GM19035 (cell line): ENCODE measurements at regions not wholly inside any gene's neighbourhood (a gene's known extent, or its start where the extent isn't known, plus 50 kb on each side); places are given as distances from the start of the nearest gene placed in this dataset.

Experiments
- ATAC-seq: cut with Tn5 transposase; IDR thresholded peaks from one replicate; pipeline ENCODE4 v1.9.1; 2021; ENCODE audit not compliant: unreplicated experiment

DNA sequence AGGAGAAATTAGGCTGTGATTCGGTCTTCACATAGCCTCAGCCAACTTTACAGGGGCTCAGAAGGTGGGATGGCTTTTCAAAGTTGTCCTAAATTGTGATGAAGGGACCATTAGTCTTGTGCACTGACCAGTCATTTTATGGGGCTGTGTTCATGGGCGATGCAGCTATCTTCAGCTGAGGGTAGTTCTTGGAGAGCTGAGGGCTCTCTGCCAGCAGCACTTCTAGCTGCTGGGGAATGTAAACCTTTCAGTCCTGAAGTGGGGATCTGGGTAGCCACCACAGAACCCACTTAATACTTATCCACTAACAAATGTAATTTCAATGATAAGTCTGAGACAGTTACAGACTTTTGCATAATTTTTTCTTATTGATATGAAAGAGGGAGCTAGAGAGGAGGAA is 270.6 kb downstream of the AEBP2 start:
- ATAC-seq, result no peak

DNA sequence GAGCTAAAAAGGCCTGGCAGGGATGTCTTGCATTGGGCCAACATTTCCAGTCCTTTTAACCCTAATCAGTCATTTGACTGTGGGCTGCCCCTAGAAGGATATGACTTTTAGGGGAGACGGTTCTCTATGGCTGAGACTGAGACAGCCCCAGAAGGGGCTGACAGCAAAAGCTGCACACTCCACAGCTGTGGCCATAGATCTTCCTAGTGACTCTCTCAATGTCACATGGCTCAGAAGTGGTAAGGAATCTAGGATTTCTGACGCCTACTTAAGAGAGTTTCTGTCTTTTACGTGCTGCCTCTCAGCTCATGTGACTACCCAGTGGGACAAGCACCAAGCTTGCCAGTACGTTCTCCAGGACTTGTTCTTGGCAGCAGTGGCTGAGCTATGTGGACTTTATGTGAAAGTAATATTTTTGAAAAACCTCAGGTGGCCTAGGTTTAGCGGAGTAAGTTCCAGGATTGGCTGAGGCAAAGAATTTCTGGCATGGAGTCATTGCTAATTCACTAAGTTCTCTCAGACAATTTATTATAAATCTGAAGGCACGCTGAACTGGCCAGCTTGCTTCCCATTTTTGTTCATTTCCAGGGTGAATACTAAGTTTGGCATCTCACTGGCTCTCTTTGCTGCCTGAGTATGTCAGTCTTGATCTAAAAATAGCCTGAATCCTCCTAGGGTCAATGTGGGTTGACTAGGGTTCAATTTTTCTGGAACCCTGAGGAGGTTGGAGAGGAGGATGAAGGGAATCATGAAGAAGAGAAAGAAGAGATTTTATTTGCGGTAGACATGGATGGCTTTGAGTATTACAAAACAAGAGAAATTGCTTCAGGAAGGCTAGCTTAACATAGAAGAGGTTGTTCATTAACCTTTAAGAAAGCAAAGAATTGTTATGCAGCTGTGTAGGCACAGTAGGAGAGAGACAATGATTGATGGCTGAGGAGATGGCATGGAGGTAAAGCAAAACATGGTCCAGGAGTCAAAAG is 271.8 kb downstream of the AEBP2 start:
- no peak for ATAC-seq

DNA sequence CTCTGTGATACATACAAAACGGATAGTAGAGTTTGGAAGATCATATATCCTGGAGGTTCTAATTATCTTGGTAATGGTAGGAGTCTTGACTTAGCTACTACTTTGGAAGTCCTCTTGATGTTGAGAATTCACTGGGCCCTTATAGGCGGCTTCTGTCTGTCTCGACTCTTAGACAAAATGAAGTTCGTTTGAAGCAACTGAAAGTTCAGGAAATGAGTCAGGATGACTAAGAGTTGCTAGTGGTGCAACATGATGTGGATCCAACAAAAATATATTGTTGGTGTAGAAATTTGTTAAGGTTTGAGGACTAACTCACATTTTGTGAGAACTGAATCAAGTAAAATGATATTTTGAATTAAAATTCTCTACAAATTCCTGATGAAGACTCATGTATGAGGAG is 272.7 kb downstream of the AEBP2 start:
- no peak for ATAC-seq

DNA sequence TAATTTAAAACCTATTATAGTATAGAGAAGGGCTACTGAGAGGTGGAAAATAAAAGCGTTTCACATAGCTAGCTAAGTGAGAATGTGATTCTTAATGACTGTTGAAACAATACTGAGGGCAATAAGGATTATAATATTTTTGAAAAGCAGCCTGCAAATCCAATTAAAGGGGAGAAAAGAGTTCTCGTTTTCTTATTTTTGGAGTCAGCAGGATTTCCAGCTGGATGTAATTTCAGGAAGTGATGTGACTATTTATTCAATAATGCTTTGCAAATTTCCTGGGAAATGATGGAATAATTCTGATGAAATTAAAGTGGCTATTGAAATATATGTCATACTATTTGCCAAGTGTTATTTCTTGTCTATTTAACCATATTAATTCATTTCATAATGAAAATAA is 279.1 kb downstream of the AEBP2 start:
- ATAC-seq, result no peak

DNA sequence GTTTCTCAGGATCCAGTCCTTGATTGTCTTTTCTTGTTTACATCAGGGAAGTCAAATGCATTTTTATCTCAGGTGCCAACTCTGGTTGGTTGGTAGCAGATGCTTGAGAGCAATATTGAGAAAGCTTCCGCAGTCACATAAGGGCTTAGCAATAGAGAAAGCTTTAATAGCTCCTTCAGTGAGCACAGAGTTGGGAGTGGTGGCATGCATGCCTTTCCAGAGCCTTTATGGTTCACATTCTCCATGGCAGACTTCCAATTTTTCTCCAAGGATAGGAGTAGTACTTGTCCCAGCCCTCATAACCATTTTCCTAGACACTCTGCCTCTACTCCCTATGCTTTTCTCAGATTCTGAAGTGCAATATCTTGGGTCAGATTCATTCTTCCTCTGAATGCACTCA is 280.4 kb downstream of the AEBP2 start:
- no peak for ATAC-seq

DNA sequence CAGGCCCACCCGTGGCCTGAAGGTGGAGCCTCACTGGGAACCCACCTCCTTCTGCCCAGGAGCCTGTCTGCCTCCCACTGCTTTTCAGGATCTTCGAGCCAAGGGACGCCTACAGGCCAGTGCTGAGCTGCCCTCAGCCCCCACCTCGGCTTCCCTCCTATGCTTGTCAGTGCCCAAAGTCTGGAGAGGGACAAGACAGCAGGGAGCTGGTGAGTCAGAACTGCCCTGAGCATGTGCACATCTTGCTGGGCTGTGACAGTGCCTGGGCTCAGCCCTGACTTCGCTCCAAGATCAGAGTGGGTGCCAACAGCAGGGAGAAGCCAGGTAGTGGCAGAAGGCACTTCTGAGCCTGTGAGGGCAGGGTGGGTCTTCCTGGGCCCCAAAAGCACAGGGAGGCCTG is 286.8 kb downstream of the AEBP2 start:
- no peak for ATAC-seq

DNA sequence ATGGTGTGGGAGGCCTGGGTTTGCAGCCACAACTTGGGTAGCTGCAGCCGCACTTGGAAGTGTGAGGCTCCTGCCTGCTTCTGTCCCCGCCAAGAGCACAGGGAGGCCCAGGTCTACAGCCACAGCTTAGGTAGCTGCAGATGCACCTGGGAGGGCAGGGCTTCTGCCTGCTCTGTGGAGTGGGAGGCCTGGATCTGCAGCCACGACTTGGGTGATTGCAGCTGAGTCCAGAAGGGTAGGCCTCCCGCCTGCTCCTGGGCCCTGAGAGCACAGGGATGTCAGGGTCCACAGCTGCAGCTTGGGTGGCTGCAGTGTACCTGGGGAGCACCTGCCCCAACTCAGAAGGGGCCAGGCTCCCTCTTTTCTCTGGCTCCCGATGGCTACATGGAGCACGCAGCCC is 287.3 kb downstream of the AEBP2 start:
- no peak for ATAC-seq

DNA sequence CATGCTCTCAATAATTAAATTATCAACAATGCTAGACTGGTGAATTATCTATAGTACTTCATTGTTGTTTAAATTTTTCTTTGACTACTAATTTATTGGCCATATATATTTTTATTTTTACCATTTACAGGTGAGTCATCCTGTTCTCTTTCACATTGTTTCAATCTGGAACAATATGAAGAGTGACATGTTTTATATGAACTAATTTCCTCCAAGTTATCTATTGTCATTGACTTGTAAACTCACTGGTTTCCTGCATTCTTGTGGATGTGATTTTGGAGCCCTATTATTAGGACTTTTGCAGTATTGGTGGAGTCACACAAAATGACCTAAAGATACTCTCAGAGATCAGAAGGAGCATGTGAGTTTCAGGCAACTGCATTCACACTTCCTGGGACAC is 297.7 kb downstream of the AEBP2 start:
- ATAC-seq, result no peak

DNA sequence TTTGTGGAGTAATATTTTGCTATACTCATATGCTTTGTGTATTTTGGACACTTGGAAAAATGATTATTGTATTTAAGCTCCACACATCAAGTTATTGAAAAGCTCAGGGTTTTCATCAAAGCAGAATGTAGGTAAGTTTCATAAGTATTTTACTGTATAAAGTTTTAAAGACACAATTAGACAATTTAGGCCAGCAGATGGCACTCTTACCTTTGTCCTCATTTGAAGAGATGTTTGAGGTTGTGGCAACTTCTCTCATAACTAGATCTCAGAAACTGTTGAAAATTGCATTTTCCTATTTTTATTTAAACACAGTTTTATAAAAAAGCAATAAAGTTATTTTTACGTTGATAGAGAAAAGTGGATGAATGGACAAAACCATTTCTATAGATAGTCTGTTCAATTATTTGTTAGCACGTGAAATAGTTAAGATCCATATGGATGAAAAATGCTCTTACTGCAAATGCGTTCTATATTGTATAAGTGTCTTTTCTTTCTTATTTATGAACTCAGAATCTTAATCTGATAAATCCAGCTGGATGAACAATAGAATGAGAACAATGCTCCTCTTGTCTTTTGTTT is 300.0 kb downstream of the AEBP2 start:
- no peak for ATAC-seq

DNA sequence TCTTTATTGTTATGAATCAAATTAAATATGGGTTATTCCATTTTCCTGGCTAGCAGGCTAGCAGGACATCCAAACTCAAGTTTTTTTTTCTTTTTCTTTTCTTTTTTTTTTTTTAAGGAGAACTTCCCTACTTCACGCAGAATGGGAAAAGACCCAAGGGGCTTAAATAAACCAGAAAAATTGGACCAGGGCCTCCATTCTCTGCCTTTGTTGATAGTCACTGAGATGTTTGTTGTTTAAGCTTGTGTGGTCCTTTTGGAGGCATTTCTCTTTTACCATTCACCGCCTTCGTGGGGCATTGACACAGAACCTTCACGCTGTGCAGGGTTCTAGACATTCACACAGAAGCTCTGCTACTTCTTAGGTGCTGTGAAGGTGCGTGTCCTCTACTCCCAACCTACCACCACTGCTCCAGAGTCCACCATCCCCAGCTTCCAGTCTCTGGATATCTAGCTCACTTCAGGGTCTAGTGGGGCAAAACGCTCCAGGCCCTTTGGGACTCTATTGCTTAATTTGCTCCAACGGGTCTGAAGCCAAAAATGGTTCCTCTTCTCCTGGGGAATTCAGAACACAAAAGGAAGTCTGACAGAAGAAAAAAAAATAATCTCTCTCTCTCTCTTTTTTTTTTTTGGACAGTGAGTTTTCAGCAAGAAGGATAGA is 301.3 kb downstream of the AEBP2 start:
- no peak for ATAC-seq

DNA sequence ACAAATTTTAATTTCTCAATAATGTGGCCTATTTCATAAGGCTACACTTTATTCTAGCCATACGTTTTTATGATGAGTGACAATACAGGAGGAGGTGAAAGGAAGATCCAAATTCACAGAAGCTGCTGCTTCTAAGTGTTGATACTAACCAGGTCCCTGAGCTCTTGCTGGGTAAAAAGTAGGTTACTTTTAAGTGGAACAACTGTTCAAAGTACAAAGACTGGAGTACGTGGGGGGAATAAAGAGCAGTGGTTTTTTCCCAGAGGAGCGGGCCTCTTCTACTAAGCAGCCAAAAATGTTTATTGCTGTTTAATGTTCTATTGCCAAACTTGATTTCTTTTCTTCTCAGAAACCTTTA is 301.8 kb downstream of the AEBP2 start:
- ATAC-seq, result no peak

DNA sequence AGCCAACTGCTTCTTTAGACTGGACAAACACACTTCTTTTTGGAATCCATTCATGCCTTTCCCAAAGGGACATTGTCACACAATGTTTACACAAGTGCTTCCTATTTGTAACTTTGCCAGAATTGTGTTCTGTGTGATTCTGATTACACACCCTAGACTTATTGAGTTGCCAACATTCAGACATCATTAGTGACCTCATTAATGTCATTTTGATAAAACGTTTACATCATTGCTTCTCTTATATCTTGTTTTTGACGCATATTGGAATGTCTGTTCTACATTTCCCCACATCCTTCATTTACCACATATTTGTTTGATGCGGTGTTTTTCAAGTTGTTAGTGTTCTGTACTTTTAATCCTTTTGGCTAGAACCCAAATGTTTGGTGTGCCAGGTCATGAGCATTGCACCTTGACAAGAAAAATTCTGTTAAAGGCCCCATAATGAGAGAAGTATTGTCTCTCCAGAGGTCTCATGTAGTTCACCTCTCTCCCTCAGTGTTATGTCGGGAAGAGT is 305.5 kb downstream of the AEBP2 start:
- no peak for ATAC-seq

DNA sequence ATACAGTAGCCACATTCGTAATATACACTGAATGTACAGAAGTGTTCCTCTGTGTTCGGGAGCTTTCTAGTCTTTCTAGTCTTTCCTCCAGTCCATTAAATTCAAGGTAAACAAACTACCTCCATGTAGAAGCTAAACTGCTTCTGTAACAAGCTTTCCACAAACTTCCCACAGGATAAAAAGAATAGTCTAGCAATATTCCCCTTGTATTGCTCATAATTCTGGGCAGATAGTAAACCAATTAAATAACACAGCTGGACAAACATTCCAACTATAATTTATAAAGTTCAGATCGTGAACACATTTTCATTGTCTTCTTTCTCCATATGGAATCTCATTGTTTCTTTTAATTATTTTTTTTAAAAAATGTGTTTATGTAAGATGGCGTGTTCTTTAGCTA is 307.2 kb downstream of the AEBP2 start:
- no peak for ATAC-seq

DNA sequence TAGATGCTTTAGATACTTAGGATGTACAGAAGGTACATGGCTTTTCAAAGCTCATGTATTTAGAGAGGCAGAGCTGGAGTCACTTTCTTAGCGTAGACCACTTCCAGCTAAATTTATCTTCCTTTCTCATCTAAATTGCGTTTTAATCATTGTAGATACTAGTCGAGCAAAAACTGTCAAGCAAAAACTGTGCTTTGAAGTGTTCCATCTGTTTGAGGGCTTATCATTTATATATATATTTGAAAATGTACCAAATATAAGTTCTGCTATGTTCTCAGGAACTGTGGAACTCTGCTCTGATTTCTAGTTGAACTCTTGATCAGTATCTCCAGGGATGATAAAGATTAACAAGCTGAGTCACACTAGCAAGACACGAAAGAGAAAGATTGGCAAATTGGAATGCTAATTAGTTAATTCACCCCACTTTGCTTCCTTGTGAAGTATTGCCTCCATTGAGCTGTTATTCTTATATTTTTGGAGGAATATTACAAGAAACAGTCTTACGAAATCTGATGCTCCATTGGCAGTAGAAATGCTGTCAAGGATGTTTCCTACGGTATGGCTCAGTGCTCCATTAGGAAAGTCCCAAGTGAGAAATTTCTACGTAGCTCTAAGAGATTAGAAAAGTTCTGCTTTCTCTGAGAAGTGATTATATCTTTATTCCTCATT is 310.7 kb downstream of the AEBP2 start:
- ATAC-seq, result no peak

DNA sequence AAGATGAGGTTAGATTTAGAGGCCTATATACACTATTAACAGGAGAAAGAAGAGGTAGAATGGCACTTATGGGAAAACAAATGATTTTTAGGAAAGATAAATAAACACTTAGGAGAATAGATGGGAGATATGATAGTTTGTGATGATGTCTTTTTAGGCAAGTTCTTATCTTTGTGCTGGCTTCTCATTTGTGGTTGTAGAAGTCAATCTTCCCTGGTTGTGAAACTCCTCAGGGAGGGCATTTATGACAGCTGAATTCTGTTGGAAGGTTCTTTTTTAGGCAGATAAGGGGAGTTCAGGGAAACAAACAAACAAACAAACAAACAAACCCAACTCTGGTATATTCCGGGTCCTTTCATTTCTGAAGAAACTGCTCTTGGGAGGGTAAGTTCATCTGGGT is 311.8 kb downstream of the AEBP2 start:
- no peak for ATAC-seq

DNA sequence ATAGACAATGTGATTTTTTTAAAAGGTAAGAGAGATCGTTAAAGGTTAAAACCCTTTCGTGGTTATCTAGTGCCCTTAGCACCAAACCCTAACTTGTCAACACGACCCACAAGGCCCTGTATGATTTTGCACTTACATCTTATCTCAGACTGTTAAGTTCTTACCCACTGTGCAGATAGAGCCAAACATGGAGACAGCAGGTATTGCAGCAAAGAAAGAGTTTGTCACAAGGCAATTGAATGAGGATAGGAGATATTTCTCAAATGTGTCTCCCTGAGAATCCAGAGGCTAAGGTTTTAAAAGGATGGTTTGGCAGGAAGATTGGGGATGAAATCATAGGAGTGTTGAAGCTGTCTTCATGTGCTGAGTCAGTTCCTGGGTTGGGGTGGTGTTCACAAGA is 313.4 kb downstream of the AEBP2 start:
- no peak for ATAC-seq

DNA sequence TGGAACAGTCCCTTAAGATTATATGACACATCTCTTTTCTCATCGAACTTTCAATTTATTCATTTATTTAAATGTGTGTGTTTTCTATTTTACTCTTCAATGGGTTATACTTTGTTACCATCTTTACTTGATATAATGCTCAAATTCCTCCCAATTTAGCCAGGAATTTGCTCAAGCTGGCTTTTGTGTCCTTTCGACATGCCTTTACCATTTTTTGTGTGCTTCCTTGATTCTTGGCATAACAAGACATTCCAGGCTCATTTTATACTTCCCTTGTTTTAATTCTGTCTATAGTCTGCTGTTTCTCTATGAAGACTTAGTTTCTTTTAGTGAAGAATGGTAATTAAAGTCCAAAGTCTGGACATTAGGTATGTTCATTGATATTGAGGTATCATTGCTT is 315.8 kb downstream of the AEBP2 start:
- no peak for ATAC-seq

DNA sequence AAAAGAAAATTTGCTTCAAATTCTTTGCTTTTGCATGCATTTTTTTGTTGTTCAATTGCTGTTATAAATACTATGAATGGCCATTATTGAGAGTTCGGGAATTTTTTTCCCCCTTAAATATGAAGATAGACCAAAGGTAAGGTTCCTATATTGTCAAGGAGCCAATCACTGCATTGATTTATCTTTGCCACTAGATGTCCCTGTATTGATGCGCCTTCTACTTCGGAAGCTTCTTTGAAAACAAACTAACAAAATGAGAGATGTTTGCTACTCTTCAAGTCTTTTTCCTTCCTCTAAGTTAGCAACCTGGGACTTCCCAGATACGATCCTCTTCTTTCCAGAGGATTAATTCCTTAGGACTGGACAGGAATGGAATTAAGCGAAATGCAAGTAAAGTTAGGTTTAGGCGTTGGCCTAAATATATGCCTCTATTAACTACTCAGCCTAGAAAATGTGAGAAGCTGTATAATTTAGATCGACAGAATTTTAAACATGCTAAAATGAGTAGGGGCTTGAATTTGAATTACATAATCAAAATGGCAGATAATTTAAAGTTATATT is 318.1 kb downstream of the AEBP2 start:
- ATAC-seq, result peak; percentile 73

DNA sequence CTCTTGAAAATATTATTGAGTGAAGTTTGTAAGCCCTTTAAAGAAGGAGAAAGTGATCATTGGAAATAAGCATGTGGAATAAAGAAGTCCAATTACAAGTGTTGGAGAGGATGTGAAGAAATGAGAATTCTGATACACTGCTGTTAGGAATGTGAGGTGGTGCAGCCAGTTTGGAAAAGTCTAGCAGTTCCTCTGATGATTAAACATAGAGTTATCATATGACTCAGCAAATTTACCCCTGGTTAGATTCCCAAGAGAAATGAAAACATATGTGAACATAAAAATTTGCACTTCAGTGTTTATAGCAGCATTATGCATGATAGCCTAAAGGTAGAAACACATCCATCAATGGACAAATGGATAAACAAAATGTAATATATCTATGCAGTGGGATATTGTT is 319.9 kb downstream of the AEBP2 start:
- ATAC-seq, result no peak

DNA sequence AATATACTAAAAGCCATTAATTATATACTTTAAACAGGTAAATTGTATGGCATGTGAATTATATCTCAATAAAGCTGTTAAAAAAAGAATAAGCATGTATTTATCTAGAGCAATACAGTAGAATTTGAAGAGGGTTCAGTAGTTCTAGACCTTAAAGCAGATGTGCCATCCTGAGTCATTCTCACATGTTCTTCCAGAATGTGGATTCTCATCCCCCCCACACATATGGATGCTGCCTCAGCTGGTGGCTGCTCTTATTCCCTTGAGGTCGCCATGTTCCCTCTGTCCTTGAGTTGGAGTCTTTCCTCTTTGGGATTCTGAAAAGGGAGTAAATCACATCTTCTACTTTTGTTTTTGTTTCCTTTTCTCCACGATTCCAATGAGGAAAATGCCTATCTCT is 321.3 kb downstream of the AEBP2 start:
- no peak for ATAC-seq

DNA sequence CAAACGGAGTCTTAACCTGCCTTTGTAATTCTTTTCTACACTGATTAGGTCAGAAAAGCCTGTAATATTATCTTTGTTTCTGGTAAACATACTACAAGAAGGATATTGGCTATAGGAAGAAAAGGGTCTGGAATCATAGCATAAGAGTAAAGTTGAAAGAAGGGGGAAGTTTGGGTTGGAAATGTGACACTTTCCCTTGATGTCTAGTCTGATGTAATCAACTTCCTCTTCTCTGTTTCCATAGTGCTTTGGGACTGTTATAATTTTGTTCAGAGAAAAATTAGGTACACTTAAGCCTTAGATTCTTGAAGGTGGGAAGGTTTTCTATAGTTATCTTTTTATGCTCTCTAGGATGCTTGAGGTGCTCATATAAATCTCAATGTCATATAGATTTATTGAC is 322.2 kb downstream of the AEBP2 start:
- ATAC-seq, result no peak
